ENCODE measurements at regions not wholly inside any gene's neighbourhood (a gene's known extent, or its start where the extent isn't known, plus 50 kb on each side); places are given as distances from the start of the nearest gene placed in this dataset.

- TF ChIP-seq CTCF (conservative IDR thresholded peaks at IDR 0.05; ENCODE audit: low read depth, low read length) (no peak), POLR2A (IDR thresholded peaks at IDR 0.05; ENCODE audit: low read depth, low read length) (no peak), CEBPB (IDR thresholded peaks at IDR 0.05; ENCODE audit: low read depth, low read length) (no peak), FOS (IDR thresholded peaks at IDR 0.05; ENCODE audit: low read depth, low read length) (no peak), USF2 (IDR thresholded peaks at IDR 0.05; ENCODE audit: low read depth, low read length) (no peak), MAFK (IDR thresholded peaks at IDR 0.05; ENCODE audit: low read depth, low read length) (no peak), BHLHE40 (IDR thresholded peaks at IDR 0.05; ENCODE audit: low read depth, low read length) (no peak), RAD21 (IDR thresholded peaks at IDR 0.05; ENCODE audit: low read length) (no peak)
These were observed 89.4 kb upstream of the VAV3 start for GRCh38 chr1:108054396-108054795.
